GM21723 (cell line): ENCODE measurements at regions not wholly inside any gene's neighbourhood (a gene's known extent, or its start where the extent isn't known, plus 50 kb on each side); places are given as distances from the start of the nearest gene placed in this dataset.

Experiments used
- ATAC-seq: cut with Tn5 transposase; IDR thresholded peaks from one replicate; pipeline ENCODE4 v1.9.1; 2021; ENCODE audit warnings: mild to moderate bottlenecking, moderate library complexity; ENCODE audit not compliant: unreplicated experiment

DNA sequence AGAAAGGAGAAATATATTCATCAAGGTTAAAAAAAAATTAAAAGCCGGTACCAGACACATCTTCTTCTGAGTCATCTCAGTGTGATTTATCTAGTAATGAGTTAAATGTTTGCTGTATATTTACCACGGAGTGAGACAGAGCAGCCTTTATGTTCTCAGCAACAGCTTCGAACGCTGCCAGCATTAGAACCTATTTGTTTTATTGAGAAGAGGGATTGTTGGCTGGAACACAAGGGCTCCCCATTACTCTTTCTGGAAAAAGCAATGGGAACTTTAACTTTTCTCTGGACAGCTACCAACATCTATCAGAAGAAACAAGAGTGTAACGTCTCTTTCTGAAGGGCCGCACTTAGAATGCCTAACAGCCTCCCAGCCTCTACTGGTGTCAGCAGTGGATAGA lies 105.3 kb upstream of the TAB2 start:
- no peak for ATAC-seq

GRCh38 chr6:149212892-149213801 lies 104.4 kb upstream of the TAB2 start:
- ATAC-seq = peak; percentile 42

GRCh38 chr6:149213829-149214228 lies 103.7 kb upstream of the TAB2 start:
- ATAC-seq = no peak

- ATAC-seq = no peak
Measured at GRCh38 chr6:149216459-149216858, 101.1 kb upstream of the TAB2 start.

GRCh38 chr6:149217466-149217888 lies 100.0 kb upstream of the TAB2 start:
- peak; percentile 51 for ATAC-seq

GRCh38 chr6:149218471-149218870 lies 99.0 kb upstream of the TAB2 start:
- ATAC-seq = no peak

- ATAC-seq = no peak
Measured at GRCh38 chr6:149218915-149219314, 98.6 kb upstream of the TAB2 start.

DNA sequence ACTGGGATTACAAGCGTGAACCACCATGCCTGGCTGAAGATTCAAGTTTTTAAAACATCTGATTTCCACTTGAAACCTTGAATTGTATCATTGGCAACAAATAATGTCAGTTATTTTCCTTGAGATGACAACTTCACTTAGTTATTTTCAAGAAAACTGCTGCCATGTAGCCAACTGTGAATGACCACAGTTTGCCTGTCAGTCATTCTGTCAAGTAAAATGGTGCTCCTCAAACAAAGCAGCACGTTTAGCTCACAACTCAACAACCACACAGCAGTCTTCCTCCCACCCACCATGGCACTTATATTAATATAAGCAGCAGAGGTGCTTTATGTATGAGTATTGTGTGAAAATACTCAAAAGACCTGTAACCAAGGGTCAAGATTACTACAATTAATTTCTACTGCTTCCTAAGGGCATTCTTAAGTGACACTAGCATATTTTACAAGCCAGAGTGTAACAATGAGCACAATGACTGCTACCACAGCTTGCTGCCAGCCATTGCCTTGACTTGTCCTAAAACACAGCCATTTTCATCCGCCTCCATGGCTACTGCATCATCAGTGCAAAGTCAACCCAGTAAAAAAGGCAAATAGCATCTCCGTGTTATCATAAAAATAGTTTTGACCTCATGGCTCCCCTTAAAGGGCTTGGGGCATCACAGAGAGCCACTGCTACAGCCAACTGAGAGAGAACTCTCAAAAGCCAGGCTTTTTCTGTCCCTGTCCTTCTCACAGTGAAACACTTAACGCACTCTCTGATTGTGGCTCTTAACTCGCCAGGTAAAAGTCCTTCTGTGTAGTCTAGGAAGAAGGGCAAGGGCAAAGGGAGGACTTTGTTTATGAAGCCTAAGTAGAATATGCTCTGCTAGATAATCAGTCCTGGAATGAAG lies 96.4 kb upstream of the TAB2 start:
- no peak for ATAC-seq

- ATAC-seq = no peak
Measured at GRCh38 chr6:149221774-149222070, 95.8 kb upstream of the TAB2 start.

DNA sequence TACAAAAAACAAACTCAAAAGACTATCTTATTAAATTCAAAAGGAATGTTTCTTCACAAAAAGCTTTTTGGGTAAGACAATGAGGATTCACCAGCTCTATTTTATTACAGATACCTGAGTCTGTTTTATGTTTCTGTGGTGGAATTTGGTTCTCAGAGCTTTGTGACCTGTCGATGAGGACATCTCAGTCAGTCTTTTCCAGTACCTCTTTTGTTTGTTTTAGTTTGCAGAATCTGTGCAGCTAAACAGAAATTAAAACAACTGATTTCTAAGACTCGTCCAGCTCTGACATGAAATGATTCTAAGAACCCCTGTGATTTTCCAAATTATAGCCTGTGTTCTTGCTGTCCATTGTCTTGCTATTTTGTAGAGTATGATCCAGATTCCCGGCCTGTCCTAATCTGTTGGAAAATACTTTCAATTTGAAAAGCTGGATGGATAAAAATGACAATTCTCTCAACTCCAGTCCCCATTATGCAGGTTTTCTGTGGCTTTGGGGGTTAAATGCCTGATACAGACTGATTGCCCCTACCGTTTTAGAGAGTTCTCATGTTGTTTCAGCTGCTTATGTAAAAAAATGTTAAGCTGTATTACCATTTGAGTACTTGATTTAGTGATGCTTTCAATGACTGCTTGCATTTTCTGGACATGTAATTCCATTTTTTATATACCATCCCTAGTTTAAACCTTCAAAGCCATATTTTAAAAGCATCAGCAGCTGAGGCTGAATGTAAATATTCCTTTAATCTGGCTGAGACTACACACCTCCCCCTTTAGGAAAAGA lies 94.2 kb upstream of the TAB2 start:
- ATAC-seq = no peak

GRCh38 chr6:149223904-149224351 lies 93.6 kb upstream of the TAB2 start:
- ATAC-seq = no peak

- no peak for ATAC-seq
Measured at GRCh38 chr6:149224399-149224798, 93.1 kb upstream of the TAB2 start.

DNA sequence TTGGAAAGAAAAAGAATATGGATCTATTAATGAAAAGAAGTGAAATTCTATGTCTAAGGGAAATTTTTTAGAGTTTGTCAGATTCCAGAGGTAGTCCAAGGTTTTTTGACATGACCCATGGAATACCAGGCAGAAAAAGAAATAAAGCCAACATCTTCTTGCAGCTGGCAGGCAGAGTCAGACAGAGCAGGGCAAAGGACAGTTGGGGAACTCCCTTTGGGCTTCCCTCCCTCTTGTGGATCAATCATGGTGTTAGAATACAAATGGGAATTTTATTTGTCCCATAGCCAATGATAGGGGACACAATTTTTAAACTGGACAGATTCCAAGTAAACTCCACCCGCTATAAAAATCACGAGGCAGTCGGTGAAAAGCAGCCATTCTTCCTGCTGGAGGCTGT lies 92.1 kb upstream of the TAB2 start:
- ATAC-seq = no peak

DNA sequence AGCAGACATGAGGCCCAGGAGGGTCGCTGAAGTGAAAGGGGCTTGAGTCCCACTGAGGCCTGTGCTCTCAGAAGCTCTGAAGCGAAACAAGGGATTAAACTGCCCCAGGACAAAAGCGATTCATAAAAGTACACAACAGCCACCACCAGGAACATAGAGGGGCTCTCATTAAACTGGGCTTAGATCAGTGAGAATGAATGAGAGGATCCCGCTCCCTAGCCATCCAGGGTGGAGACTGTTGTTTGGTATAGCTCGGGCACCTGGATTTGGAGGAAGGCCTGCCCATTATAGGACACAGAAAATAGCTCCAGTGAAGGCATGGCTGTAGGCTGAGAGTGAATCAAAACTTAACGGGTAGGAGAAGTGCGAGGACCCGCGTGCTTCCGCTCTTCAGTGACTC lies 91.6 kb upstream of the TAB2 start:
- ATAC-seq = no peak

DNA sequence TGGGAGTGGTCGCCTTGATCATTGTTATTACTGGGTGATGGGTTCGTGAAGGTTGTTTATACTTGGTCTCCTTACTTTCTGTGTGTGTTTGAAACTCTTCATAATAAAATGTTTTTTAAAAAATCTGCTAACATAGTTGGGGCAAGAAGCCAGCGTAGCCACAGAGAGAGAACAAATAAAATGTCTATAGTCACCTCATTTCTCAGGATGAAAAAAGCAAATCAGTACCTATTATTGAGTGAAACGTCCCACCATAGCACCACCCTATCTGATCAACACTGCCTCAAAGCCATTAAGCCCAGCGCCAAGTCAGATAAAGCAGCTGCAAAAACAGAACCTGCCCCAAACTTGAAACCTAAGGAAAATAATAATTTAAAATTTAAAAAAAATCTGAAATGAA lies 89.7 kb upstream of the TAB2 start:
- no peak for ATAC-seq

GRCh38 chr6:149228311-149228955 lies 89.1 kb upstream of the TAB2 start:
- no peak for ATAC-seq

DNA sequence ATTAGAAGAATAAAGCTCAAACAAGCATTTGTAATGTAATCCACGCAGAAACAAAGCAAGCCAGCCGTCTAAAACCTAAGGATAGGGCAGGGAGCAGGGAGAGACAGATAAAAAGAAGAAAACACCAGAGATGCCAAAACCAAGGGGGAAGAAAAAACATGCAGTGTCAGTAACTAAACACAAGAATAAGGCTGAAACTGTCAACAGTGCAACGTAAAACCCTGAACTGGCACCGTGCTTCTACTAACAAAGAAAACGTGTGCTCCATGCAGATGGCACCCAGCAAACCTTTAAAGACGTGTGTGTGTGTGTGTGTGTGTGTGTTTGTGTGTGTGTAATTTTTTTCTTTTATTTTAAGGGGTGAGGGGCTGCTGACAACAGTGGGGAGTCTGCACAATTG lies 88.4 kb upstream of the TAB2 start:
- ATAC-seq = no peak

GRCh38 chr6:149230712-149231460 lies 86.6 kb upstream of the TAB2 start:
- ATAC-seq = peak; percentile 48

GRCh38 chr6:149231778-149232177 lies 85.7 kb upstream of the TAB2 start:
- ATAC-seq = no peak
